ENCODE measurements at regions not wholly inside any gene's neighbourhood (a gene's known extent, or its start where the extent isn't known, plus 50 kb on each side); places are given as distances from the start of the nearest gene placed in this dataset.

DNA sequence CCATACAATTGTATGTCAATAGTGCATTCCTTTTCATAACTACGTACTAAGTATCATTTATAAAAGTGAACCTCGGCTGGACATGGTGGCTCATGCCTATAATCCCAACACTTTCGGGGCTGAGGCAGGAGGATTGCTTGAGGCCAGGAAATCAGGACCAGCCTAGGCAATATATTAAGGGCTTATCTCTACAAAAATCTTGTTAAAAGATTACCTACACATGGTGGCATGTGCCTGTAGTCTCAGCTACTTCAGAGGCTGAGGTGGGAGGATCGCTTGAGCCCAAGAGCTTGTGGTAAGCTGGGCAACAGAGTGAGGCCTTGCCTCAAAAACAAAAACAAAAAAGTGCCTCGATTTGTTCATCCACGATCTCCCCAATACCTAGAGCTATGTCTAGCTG lies 449.7 kb upstream of the SULF2 start:
- no peak overlapping the region for H3K4me3 ChIP-seq
- TF ChIP-seq, protein P1, sequence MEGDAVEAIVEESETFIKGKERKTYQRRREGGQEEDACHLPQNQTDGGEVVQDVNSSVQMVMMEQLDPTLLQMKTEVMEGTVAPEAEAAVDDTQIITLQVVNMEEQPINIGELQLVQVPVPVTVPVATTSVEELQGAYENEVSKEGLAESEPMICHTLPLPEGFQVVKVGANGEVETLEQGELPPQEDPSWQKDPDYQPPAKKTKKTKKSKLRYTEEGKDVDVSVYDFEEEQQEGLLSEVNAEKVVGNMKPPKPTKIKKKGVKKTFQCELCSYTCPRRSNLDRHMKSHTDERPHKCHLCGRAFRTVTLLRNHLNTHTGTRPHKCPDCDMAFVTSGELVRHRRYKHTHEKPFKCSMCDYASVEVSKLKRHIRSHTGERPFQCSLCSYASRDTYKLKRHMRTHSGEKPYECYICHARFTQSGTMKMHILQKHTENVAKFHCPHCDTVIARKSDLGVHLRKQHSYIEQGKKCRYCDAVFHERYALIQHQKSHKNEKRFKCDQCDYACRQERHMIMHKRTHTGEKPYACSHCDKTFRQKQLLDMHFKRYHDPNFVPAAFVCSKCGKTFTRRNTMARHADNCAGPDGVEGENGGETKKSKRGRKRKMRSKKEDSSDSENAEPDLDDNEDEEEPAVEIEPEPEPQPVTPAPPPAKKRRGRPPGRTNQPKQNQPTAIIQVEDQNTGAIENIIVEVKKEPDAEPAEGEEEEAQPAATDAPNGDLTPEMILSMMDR (IDR thresholded peaks at IDR 0.05) = no peak
- DNase-seq (ENCODE audit: low spot score) = no peak
- no peak overlapping the region for H3K27ac ChIP-seq

DNA sequence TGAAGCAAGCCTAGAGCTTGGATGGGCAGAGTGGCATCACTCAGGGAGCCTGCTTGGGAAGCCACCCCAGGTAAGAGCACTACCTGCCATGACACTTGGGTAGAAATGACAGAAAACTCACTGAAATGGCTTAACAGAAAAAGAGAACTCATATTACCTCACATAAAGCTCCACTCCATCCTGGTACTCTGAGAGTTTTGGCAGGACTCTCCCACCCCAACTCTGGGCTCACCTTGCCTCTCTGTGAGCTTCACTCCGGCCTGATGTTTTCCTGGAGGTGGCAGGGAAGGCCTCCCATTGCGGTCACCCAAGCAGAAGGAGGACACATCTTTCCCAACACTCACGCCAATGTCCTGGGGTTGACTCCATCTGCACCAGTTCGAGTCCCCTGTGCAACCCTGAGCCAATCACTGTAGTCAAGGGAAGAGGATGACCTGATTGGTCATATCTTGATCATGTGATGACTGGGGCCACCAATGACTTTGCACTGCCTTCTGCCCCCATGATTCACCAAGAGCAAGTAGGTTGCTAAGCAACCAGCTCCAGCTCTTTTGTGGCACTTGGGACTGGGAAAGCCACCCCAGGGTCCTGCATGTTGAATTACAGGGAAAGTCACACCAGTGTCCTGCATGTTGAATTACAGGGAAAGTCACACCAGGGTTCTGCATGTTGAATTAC lies 446.1 kb upstream of the SULF2 start:
- TF ChIP-seq, protein P1 (IDR thresholded peaks at IDR 0.05) = no peak
- no peak for DNase-seq (ENCODE audit: low spot score)
- no peak overlapping the region for H3K27ac ChIP-seq
- H3K4me3 ChIP-seq = no peak overlapping the region

DNA sequence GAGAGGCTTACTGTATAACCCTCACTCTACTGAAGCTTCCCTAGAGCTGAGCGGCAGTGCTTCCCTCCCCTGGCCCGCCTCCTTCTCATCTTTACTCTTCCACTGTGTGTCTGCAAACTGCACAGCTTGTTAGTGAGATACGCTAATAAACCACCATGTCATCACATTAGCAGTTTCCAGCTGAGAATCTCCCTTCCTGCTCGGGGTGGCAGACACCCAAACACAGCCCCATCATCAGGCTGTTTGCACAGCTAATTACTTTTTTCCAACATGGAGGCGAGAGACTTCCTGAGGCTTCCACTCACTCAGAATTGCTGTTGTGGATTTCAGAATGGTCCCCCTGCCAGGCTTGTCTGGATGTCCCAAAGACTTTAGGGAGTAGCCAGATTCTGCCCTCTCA lies 444.9 kb upstream of the SULF2 start:
- Histone ChIP-seq H3K27ac (no peak overlapping the region), H3K4me3 (no peak overlapping the region)
- TF ChIP-seq, protein P1 (IDR thresholded peaks at IDR 0.05) = no peak
- no peak for DNase-seq (ENCODE audit: low spot score)

DNA sequence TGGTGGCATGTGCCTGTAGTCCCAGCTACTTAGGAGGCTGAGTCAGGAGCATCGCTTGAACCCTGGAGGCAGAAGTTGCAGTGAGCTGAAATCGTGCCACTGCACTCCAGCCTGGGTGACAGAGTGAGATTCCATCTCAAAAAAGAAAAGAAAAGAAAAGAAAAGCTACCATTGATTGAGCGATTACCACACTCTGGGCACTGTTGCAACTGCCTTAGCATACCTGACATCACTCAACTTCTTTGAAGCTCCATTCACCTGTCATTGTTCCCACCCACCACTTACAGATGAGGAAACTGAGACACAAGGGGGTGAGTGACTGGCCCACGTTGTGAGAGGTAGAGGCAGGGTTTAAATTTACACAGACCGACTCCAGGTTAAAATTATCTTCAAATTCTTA lies 442.1 kb upstream of the SULF2 start:
- Histone ChIP-seq H3K27ac (no peak overlapping the region), H3K4me3 (no peak overlapping the region)
- TF ChIP-seq, protein P1 (IDR thresholded peaks at IDR 0.05) = no peak
- no peak for DNase-seq (ENCODE audit: low spot score)

DNA sequence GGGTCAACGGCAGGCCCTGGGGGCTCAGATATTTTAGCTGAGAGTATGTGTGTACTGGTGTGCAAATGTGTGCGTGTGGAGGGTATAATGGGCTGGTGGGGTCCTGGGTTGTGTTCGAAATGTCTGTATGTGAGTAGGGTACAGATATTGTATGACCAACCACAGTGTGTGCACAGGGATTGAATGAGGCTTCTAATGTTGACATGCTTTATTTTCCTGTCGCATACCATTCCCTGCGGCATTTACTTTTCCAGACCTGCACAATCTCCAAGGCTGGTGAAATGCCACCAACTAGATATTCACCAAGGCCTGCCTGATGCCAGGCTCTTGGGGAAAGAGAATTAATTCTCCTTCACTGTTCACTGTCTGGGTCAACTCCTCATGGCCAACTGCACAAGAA lies 441.4 kb upstream of the SULF2 start:
- H3K27ac ChIP-seq = no peak overlapping the region
- no peak for DNase-seq (ENCODE audit: low spot score)
- H3K4me3 ChIP-seq = no peak overlapping the region
- TF ChIP-seq, protein P1 (IDR thresholded peaks at IDR 0.05) = no peak

DNA sequence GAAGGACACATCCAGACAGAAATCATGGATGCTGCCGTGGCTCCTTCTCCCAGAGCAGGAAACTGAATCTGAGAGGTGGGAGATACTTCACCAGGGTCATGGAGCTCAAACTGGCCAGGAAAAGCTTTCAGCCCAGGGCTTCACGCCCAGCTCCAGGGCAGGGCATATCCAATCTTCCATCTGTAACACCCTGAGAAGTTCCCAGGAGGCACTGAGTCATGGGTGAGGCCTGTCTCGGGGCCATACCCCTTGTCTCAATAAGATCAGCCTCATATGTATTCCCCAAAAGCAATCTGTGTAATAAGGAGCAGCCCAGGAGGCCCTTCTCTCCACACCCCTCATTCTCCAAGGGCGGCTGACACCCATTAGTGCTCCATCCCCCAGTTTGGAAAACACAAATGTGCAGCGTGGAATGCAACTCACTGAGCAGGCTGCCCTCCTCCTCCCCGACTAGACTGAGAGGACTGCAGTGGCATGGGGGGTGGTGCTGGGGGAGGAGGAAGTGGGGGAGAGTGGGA lies 439.3 kb upstream of the SULF2 start:
- TF ChIP-seq, protein P1 (IDR thresholded peaks at IDR 0.05) = no peak
- Histone ChIP-seq H3K4me3 (no peak overlapping the region), H3K27ac (no peak overlapping the region)
- no peak for DNase-seq (ENCODE audit: low spot score)

DNA sequence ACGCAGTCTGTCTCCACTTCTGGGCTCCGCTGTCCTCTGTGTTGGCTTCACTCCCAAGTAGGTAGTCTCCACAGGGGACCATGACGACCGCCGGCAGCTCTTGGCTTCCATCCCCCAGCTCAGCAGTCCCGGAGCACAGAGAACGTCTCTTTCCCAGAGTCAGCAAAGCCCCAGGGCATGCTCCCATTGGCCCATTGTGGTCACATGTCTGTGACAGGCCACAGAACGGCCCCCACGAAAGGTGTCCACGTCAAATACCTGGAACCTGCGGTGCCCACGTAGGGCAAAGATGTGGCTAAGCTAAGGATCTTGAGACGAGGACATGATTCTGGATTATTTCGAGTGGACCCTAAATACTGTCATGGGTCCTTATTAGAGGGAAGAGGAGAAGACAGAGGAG lies 438.4 kb upstream of the SULF2 start:
- TF ChIP-seq, protein P1 (IDR thresholded peaks at IDR 0.05) = no peak
- no peak for DNase-seq (ENCODE audit: low spot score)

More for the DNA sequence above, 438.4 kb upstream of the SULF2 start:
- H3K4me3 ChIP-seq = no peak overlapping the region
- no peak overlapping the region for H3K27ac ChIP-seq
